ENCODE measurements at regions not wholly inside any gene's neighbourhood (a gene's known extent, or its start where the extent isn't known, plus 50 kb on each side); places are given as distances from the start of the nearest gene placed in this dataset.

- H3F3A ChIP-seq (replicated peaks; ENCODE audit: insufficient read depth), result peaks cover 4% of the 10 kb centered on the region
- TF ChIP-seq JUND (IDR thresholded peaks at IDR 0.05) (no peak), PBX3 (IDR thresholded peaks at IDR 0.05) (no peak), EP300 (IDR thresholded peaks at IDR 0.05; ENCODE audit: borderline replicate concordance in 1 of 2, low read depth in 1 of 2, low read length in 1 of 2) (no peak), FOXM1 (IDR thresholded peaks at IDR 0.05; ENCODE audit: low read depth) (no peak), GABPA (IDR thresholded peaks at IDR 0.05; ENCODE audit: low read depth) (no peak), GATA2 (CRISPR knock-in tag; IDR thresholded peaks at IDR 0.05) (no peak), TCF12 (IDR thresholded peaks at IDR 0.05) (no peak), TAF1 (IDR thresholded peaks at IDR 0.05; ENCODE audit: borderline replicate concordance, low read depth, low read length) (no peak), MXI1 (IDR thresholded peaks at IDR 0.05; ENCODE audit: low read depth, low read length) (no peak), POLR2AphosphoS5 (IDR thresholded peaks at IDR 0.05; ENCODE audit: low read depth, low read length) (no peak), ZBTB33 (IDR thresholded peaks at IDR 0.05; ENCODE audit: borderline replicate concordance, low read depth) (no peak), RAD21 (IDR thresholded peaks at IDR 0.05; ENCODE audit: low read length) (no peak), CHD2 (IDR thresholded peaks at IDR 0.05; ENCODE audit: low read length, partially characterized antibody) (no peak)
- TF ChIP-seq, protein P1, sequence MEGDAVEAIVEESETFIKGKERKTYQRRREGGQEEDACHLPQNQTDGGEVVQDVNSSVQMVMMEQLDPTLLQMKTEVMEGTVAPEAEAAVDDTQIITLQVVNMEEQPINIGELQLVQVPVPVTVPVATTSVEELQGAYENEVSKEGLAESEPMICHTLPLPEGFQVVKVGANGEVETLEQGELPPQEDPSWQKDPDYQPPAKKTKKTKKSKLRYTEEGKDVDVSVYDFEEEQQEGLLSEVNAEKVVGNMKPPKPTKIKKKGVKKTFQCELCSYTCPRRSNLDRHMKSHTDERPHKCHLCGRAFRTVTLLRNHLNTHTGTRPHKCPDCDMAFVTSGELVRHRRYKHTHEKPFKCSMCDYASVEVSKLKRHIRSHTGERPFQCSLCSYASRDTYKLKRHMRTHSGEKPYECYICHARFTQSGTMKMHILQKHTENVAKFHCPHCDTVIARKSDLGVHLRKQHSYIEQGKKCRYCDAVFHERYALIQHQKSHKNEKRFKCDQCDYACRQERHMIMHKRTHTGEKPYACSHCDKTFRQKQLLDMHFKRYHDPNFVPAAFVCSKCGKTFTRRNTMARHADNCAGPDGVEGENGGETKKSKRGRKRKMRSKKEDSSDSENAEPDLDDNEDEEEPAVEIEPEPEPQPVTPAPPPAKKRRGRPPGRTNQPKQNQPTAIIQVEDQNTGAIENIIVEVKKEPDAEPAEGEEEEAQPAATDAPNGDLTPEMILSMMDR (IDR thresholded peaks at IDR 0.05), result no peak
- TF ChIP-seq, protein P2, sequence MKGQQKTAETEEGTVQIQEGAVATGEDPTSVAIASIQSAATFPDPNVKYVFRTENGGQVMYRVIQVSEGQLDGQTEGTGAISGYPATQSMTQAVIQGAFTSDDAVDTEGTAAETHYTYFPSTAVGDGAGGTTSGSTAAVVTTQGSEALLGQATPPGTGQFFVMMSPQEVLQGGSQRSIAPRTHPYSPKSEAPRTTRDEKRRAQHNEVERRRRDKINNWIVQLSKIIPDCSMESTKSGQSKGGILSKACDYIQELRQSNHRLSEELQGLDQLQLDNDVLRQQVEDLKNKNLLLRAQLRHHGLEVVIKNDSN (IDR thresholded peaks at IDR 0.05; ENCODE audit: borderline replicate concordance, low read depth), result no peak
- H4K20me1 ChIP-seq (ENCODE audit: insufficient read depth), result no peaks in the 10 kb centered on the region
- H3K4me2 ChIP-seq, result no peak overlapping the region
- no peak overlapping the region for H2AFZ ChIP-seq (ENCODE audit: low read depth)
- H3K4me1 ChIP-seq (ENCODE audit: control insufficient read depth in 1 of 2, insufficient read depth in 2 of 2, low read depth in 1 of 2, low read length in 1 of 2), result no peaks in the 10 kb centered on the region
- DNase-seq, result no peak
- ChIA-PET POLR2A (no interaction called here), CTCF (interaction anchor here (0.6 to 1.2 kb wide), 3 partner anchors 171 to 1086 kb away, joined by 3 to 4 read pairs (median 3); no protein-coding TSS in a partner anchor)
- H3K36me3 ChIP-seq (replicated peaks in 1 of 2; ENCODE audit: control insufficient read depth in 1 of 2, insufficient read depth in 2 of 2, low read length in 1 of 2), result no peaks in the 10 kb centered on the region
- H3K9me3 ChIP-seq, result no peaks in the 10 kb centered on the region
- 70% methylated on average over 2 of the region's 4 CpGs for WGBS (ENCODE audit: low lambda C conversion rate)
- no peak overlapping the region for H3K9ac ChIP-seq
- H3K27ac ChIP-seq (ENCODE audit: low read depth in 2 of 2, low read length in 1 of 2), result no peak overlapping the region
- H3K4me3 ChIP-seq (ENCODE audit: low read depth in 2 of 2, low read length in 1 of 2), result no peak overlapping the region
- no peaks in the 10 kb centered on the region for H3K9me2 ChIP-seq
- no peaks in the 10 kb centered on the region for H3K79me2 ChIP-seq (ENCODE audit: insufficient read depth)
- no peaks in the 10 kb centered on the region for H3K27me3 ChIP-seq (ENCODE audit: insufficient read depth)
Measured at GRCh38 chr12:93015871-93016751, 87.0 kb upstream of the EEA1 start.

All from SK-N-SH (cell line).